ENCODE measurements at regions not wholly inside any gene's neighbourhood (a gene's known extent, or its start where the extent isn't known, plus 50 kb on each side); places are given as distances from the start of the nearest gene placed in this dataset.
A peak's percentile ranks its signal among the peaks of the same experiment; 100 is the strongest.

- DNase-seq, result no peak
Measured at GRCh38 chr1:58862728-58863385, 79.0 kb upstream of the JUN start.

DNA sequence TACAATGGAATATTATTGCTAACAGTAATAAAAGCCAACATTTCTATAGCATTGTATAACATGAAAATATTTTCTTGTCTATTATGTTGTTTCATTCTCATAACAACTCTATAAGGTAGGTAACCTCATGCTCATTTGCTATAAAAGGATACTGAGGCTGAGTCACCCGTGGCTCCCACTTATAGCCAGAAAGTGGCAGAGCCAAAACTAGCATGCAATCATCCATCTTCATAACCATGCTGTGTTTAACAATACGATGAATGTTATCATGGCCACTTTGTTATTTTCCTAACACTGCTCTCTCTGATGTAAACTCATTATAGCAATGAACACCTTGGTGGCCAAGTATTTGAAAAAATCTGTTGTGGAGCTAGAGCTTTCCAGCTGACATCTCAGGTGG, 80.8 kb upstream of the JUN start:
- no peak for DNase-seq

- DNase-seq, result no peak
Measured at GRCh38 chr1:58866578-58866977, 82.7 kb upstream of the JUN start.

- no peak for DNase-seq
Measured at GRCh38 chr1:58869638-58870297, 85.9 kb upstream of the JUN start.

DNA sequence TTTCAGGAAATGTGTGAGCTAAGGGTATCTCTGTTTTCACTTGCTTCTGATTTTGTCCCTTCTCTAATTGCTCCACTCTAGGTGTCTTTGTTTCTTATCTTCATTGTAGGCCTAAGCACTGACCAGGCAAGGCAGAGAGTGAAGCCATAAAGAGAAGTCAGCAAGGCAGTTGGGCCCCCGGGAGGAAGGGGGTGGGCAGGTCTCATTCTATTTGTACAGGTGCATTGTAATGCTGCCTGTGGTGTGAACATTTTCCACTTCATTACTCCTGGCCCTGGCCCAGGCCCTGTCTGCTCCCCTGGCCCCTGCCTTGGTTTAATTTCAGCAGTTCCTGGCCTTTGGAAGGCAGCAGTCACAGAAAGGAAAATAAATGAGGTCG, 86.4 kb upstream of the JUN start:
- no peak for DNase-seq

DNA sequence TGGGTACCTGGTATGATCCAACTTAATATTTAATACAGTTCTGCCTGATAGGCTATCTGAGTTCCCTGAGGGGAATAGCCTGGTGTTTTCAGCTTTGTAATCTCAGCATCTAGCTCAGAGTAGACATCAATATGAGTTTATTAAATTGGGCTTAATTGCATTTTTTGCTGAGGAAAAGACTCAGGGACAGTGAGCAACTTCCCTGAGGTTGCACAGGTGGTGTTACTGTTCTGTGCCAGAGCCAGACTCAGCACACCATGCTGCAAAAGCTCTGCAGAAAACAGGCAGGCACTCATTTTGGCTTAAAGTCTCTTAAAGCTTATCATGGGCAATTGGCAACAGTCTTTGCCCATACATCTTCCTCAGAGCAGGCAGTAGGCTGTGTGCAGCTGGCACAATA, 90.5 kb upstream of the JUN start:
- no peak for DNase-seq

- DNase-seq, result peak; percentile 55
Measured at GRCh38 chr1:58874757-58875755, 91.2 kb upstream of the JUN start.

DNA sequence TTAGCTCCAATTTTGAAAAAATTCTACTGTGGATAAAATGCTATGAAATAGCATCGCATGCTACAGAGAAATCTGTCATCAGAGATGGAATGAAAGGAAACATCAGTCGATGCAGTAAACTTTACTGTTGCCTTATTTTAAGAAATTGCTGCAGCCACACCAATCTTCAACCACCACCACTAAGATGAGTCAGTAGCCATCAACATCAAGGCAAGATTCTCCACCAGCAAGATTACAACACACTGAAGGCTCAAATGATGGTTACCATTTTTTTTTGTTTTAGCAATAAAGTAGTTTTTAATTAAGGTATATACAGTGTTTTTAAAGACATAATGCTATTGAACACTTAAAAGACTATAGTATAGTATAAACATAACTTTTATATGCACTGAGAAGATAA, 95.6 kb upstream of the JUN start:
- no peak for DNase-seq

- DNase-seq, result no peak
Measured at GRCh38 chr1:58880592-58880991, 96.7 kb upstream of the JUN start.

DNA sequence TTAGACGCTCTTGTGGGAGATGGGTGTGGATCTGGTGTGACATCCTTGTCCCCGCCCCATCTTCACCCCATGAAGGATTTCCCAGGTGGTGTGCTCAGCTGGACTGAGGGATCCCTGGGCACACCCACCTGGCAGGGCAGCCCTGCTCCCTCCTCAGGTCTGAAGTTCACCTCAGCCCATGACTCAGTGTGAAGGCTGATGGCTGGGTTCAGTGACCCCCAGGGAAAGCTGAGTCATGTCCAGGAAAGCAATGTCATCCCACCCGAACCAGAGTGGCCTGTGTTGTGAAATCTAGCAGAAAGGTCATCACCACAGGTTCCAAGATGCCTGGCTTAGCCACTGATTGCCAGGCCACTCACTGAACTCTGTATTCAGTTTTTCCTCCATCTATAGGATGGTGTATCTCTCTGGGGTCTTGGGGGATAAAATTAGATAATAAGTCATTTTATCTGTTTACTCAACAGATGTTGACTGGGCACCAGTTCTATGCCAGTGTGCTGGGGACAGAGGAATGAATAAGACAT, 97.7 kb upstream of the JUN start:
- no peak for DNase-seq

GRCh38 chr1:58882322-58882948, 98.6 kb upstream of the JUN start:
- no peak for DNase-seq

DNA sequence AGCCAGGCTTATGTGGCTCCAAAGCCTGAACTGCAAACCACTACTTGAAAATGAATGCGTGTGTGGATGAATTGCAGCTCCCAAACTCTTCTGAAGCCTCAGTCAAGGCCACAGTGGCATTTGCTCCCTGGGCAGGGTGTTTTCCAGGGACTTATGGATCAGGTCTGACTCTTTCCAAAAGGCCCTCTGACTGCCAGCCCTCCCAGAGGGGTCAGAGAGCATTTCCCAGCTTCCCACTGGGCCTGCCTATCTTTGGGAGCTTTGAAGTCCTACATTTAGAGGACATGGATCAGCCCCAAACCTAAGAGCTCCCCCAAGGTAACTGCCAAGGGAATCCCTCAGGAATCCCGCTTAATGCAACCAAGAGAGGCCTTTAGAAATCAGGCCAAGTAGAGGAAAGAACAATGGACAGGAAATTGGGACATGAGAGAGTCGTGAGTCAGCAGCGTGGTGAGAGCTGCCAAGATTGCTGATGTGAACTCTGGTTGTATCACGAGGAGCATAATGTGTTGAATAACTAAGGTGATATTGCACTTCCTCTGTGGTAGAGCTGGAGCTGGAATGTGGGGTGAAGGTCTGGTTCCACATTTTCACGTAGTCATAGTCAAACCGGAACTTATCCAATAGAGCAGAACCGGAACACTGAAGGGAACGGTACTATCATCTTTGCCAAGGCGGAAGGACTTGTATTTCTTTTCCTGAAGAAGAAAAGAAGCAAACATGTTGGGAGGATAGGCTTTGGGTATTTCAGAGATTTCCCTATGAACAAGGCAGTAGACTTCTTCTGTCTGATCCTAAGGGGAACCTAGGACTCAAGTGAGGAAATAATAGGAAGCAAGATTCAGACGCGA, 99.4 kb upstream of the JUN start:
- no peak for DNase-seq

DNA sequence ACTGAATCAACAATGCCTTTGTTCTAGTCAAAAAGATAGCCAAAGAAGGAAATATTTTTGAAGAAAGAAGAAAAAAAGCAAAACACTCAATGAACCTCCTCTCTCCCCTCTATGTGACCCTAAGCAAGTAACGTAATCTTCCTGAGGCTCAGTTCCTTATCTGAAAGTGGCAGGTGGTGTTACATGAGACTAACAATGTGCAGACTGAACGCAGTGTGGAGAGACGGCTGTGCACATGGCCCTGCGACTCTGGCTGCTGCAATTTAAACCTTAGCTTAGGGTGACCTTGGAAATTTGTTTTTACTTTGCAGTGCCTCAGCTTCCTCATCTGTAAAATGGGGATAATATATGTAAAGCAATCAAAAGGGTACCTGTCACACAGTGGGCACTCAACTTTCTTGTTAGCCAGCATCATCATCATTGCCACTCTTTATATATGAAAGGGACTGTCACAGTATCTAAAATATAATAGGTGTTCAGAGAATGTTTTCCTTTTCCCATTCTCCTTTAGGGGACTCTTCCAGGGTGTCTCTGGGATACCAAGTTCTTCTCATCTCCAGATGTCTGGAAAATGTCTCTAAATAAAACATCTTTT, 100.1 kb upstream of the JUN start:
- no peak for DNase-seq

DNA sequence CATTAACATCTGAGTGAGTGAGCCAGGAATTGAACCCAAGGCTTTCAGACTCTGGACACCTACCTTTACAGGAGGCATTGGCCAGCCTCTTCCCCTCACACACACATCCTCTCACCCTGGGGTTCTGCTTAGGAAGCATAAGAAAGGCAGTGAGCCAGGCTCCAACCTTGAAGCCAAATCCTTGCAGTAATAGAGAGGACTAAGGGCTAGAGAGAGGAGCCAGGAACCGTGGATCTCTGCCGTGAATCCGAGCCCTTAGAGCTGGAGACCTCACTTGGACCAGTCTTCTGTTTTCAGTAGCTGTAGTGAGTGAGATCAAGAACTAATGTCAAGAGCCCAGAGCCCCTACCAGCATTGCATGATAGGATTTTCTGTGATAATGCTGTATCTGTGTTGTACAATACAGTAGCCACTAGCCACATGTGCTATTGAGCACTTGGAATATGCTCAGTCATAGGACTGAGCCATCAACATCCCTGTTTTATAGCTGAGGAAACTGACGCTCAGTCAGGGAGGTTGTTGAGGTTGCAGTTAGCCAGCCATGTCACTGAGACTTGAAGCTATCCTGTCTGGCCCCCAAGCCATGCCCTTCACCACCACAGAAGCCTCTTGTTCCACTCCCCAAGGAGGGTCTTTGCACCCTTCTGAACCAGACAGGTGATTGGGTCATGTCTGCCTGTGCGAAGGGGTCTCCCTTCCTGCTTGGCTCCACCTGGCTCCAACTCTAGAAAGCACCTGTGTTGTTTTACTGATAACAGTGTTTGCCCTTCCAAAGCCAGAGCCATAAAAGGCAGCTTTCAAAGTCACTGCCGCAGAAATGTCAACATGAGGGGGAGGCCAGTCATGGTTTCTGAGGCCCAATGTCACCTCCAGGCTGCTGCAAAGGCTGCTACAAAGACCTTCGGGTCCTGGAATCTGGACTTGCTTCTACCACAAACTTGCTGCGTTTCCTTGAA, 101.1 kb upstream of the JUN start:
- no peak for DNase-seq

DNA sequence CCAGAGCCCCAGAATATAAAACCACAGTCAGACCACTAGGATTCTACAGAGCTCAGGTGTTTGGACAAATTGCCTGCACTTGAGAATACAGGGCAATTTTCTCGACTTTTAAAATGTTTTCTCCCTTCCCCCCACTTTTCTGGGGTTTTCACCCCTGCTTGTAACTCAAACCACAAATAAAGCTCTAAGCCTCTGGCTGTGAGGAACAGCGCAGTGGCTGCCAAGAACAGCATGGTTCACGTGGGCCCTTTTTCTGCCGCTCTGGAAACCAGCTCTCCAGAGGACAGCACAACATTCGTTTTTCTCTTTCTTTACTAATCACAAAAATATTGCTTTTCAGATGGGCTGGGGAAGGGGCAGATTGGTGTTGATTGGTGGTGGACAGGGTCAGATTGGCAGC, 102.2 kb upstream of the JUN start:
- no peak for DNase-seq

DNA sequence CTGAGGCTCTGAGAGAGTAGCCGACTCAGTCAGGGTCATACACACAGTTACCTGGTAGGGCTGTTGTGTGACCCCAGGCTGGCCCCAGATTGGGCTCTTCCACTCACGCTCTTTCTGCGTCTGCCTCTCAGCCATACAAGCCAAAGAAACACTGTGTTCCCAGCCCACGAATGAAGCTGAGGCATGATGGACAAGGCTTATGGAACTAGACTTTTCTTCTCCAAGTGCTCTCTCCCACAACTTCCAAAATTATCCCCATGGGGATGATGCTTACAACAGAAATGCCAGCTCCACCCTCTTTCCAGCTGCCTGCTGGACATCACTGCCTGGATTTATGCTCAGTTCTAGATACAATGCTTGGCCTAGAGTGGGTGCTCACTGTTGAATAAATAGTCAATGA, 102.8 kb upstream of the JUN start:
- no peak for DNase-seq

DNA sequence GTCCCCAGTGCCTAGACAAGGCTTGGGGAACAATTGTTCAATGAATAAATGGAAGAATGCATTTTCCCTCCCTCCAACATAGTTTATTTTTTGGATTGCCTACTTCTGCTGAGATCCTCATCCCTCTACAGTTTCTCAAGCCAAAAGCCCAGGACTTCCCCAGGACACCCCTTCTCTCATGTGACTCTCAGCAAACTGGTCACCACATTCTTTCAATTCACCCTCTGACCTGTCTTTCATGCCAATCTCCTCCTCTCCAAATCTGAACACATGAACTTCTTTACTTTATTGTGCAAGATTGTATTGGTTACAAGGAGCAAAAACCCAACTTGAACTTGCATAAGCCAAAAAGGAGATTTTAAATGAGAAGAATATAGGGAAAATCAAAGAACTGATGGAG, 103.2 kb upstream of the JUN start:
- no peak for DNase-seq

DNA sequence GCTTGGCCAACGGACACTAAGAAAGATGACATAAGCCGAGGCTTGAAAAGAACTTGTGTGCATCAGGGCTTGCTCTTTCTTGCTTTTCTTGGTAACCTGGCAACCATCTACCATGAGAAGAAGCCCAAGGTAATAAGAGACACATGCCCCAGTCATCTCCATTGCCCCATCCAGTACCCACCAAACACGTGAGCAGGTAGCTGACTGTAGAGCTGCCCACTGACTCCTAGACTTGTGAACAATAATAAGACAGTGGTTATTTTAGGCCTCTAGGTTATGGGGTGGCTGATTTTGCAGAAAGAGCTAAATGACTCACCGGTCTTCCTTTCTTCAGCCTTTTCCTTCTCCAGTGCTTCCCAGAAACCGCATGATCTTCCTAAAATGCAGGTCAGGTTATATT, 105.0 kb upstream of the JUN start:
- no peak for DNase-seq

DNA sequence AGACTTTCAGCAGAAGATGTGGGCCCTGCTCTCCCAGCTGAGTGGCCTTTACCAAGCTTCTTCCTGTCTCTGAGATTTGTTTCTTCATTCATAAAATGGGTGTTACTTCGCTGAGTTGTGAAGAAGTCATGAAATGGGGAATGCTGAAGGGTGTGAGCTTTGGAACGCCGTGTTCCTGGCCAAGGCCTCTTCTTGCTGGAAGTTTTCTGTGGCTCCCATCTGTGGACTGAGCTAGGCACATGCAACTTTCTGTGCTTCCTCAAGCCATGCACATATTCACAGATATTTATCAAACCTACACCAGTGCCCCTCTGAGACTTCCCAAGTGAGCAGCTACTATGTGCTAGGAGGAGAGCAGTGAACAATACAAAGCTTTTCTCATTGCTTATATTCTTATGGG, 106.3 kb upstream of the JUN start:
- DNase-seq, result no peak

DNA sequence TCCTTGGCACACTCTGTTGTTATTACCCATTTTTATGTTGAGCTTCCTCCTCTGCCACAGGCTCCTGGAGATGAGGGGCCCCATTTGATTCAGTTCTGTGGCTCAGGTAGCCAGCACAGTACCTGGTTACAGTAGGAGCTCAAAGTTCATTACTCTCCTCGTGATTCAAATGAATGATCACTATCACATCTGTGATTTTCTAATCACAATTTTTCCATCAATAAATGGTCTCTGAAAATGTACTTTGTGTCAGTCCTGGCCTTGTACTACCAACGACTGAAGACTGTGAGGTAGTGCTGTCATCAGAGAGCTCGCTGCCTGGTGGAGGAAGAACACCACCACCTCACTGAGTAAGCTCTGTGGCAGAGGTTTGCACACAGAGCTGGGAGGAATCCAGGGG, 106.8 kb upstream of the JUN start:
- DNase-seq, result no peak

Measured in muscle of arm (tissue), 1 donor.